OCI-LY7 (cell line): ENCODE measurements at regions not wholly inside any gene's neighbourhood (a gene's known extent, or its start where the extent isn't known, plus 50 kb on each side); places are given as distances from the start of the nearest gene placed in this dataset.

Source experiments
- BruUV-seq: library from RNA; stranded (reverse); fragments of 400-500 nt; replicated peaks from 2 replicates; lab custom pipeline; 2021; lab: Mats Ljungman, UMichigan
- CTCF ChIA-PET: fragments of 300-600 bp; sonication (Branson Sonifier 250); formaldehyde crosslinking; loops from one replicate; lab custom pipeline; 2022; ENCODE audit warnings: antibody characterized with exemption; ENCODE audit not compliant: unreplicated experiment; lab: Charles Lee
- POLR2A ChIA-PET: fragments of 300-600 bp; sonication (Branson Sonifier 250); formaldehyde crosslinking; loops from one replicate; lab custom pipeline; 2022; ENCODE audit warnings: antibody characterized with exemption; lab: Charles Lee
- DNase-seq: peaks from one replicate; pipeline ENCODE4 v3.0.0-alpha.2; 2015; ENCODE audit warnings: low spot score
- H2AFZ ChIP-seq: fragments of 200-600 bp; sonication (generic), shearing (Covaris generic); 2 replicates; pipeline ENCODE4 v1.6.1; 2014; ENCODE audit warnings: mild to moderate bottlenecking, antibody characterized with exemption, low read length, moderate library complexity
- H3K27ac ChIP-seq: fragments of 200-600 bp; sonication (generic); 2 replicates; pipeline ENCODE4 v1.5.1; 2014; ENCODE audit warnings: mixed run types, low read depth, mild to moderate bottlenecking, moderate library complexity, low read length, inconsistent platforms; ENCODE audit not compliant: poor library complexity, severe bottlenecking
- H3K36me3 ChIP-seq: fragments of 200-600 bp; sonication (generic); 2 replicates; pipeline ENCODE4 v1.6.1; 2014; ENCODE audit warnings: mild to moderate bottlenecking, antibody characterized with exemption, low read length, moderate library complexity, mixed read lengths; ENCODE audit not compliant: insufficient read depth
- H3K4me1 ChIP-seq: fragments of 200-600 bp; sonication (generic); 2 replicates; pipeline ENCODE4 v1.5.1; 2014; ENCODE audit warnings: mild to moderate bottlenecking, low read length; ENCODE audit not compliant: insufficient read depth, poor library complexity, severe bottlenecking
- H3K4me2 ChIP-seq: fragments of 200-600 bp; sonication (generic); 2 replicates; pipeline ENCODE4 v1.6.1; 2014; ENCODE audit warnings: mild to moderate bottlenecking, low read length
- H3K4me3 ChIP-seq: fragments of 200-600 bp; sonication (generic); 2 replicates; pipeline ENCODE4 v1.5.1; 2014; ENCODE audit warnings: mild to moderate bottlenecking, low read depth, low read length; ENCODE audit not compliant: poor library complexity, severe bottlenecking
- H3K79me2 ChIP-seq: fragments of 200-600 bp; sonication (generic); 2 replicates; pipeline ENCODE4 v1.6.1; 2016; ENCODE audit warnings: low read depth, mild to moderate bottlenecking, low read length, moderate library complexity, mixed read lengths; ENCODE audit not compliant: insufficient read depth
- H3K9me2 ChIP-seq: fragments of 200-600 bp; sonication (generic); 2 replicates; pipeline ENCODE4 v1.6.1; 2016; ENCODE audit warnings: mild to moderate bottlenecking, low read length, mixed read lengths; ENCODE audit not compliant: insufficient read depth
- H3K9me3 ChIP-seq: fragments of 200-600 bp; sonication (generic); 2 replicates; pipeline ENCODE4 v1.6.1; 2014; ENCODE audit warnings: mild to moderate bottlenecking, mixed run types, low read length, mixed read lengths
- H4K20me1 ChIP-seq: fragments of 200-600 bp; sonication (generic); 2 replicates; pipeline ENCODE4 v1.6.1; 2014; ENCODE audit warnings: mild to moderate bottlenecking, antibody characterized with exemption, low read length, moderate library complexity, mixed read lengths; ENCODE audit not compliant: insufficient read depth
- EZH2phosphoT487 ChIP-seq: fragments of 200-600 bp; sonication (generic); IDR thresholded peaks from 2 replicates; pipeline ENCODE4 v1.6.1; 2018; ENCODE audit warnings: low read depth, borderline replicate concordance, mild to moderate bottlenecking, mixed run types, antibody characterized with exemption, low read length, moderate library complexity, mixed read lengths
- intact Hi-C: fragments of 100-400 bp; cut with micrococcal nuclease; formaldehyde crosslinking; loops from one replicate; pipeline ENCODE4 v1.10.0; 2022; ENCODE audit not compliant: unreplicated experiment
- TF ChIP-seq, protein P1 (sequence below): fragments of 200-600 bp; sonication (generic); conservative IDR thresholded peaks from 2 replicates; pipeline ENCODE4 v1.5.1; 2014; ENCODE audit warnings: mild to moderate bottlenecking, antibody characterized with exemption, low read length, moderate library complexity, mixed read lengths

DNA sequence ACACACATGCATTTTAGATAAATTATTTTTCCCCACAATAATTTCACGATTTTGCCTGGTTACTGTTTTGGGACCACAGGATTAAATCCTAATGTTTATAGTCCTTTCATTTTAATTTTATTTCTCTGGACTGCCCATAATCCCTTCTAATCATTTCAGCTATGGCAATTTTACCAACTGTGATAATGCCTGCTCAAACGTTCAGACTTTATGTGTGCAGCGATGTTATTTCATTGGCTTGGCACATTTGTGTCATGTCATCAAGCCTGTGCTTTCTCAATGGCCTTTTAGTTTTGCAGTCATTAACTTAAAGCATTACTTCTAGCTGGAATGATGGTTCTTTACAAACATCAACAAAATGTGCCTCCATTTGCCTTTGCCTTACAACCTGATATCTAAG lies 140.6 kb upstream of the HSF2 start:
- no peaks in the 10 kb centered on the region for H3K79me2 ChIP-seq
- no peak overlapping the region for H3K4me3 ChIP-seq
- intact Hi-C loops: no loop called here
- no peaks in the 10 kb centered on the region for H3K9me2 ChIP-seq
- BruUV-seq: no TSS peak
- CTCF ChIA-PET: no interaction called here
- H4K20me1 ChIP-seq: no peaks in the 10 kb centered on the region
- no peaks in the 10 kb centered on the region for H3K9me3 ChIP-seq
- TF ChIP-seq, protein P1, sequence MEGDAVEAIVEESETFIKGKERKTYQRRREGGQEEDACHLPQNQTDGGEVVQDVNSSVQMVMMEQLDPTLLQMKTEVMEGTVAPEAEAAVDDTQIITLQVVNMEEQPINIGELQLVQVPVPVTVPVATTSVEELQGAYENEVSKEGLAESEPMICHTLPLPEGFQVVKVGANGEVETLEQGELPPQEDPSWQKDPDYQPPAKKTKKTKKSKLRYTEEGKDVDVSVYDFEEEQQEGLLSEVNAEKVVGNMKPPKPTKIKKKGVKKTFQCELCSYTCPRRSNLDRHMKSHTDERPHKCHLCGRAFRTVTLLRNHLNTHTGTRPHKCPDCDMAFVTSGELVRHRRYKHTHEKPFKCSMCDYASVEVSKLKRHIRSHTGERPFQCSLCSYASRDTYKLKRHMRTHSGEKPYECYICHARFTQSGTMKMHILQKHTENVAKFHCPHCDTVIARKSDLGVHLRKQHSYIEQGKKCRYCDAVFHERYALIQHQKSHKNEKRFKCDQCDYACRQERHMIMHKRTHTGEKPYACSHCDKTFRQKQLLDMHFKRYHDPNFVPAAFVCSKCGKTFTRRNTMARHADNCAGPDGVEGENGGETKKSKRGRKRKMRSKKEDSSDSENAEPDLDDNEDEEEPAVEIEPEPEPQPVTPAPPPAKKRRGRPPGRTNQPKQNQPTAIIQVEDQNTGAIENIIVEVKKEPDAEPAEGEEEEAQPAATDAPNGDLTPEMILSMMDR: no peak
- TF ChIP-seq EZH2phosphoT487: no peak
- H3K4me1 ChIP-seq: no peaks in the 10 kb centered on the region
- no peaks in the 10 kb centered on the region for H3K36me3 ChIP-seq
- no peak for DNase-seq
- no peak overlapping the region for H3K4me2 ChIP-seq
- H2AFZ ChIP-seq: no peak overlapping the region
- no peak overlapping the region for H3K27ac ChIP-seq
- POLR2A ChIA-PET: interaction anchor here (0.7 kb wide), 1 partner anchor 40 kb away, joined by 3 read pairs; no protein-coding TSS in a partner anchor

- Histone ChIP-seq H3K79me2 (no peaks in the 10 kb centered on the region), H3K27ac (no peak overlapping the region), H3K4me1 (no peaks in the 10 kb centered on the region), H3K36me3 (no peaks in the 10 kb centered on the region), H3K9me2 (no peaks in the 10 kb centered on the region), H2AFZ (no peak overlapping the region), H4K20me1 (no peaks in the 10 kb centered on the region), H3K4me3 (no peak overlapping the region), H3K4me2 (no peak overlapping the region), H3K9me3 (no peaks in the 10 kb centered on the region)
- intact Hi-C loops: no loop called here
- no TSS peak for BruUV-seq
- ChIA-PET CTCF (no interaction called here), POLR2A (interaction anchor here (0.5 kb wide), 2 partner anchors 152 to 297 kb away, joined by 3 read pairs; no protein-coding TSS in a partner anchor)
- TF ChIP-seq EZH2phosphoT487: no peak
- TF ChIP-seq, protein P1: no peak
- DNase-seq: no peak
Measured at GRCh38 chr6:122264557-122264956, 134.9 kb upstream of the HSF2 start.

GRCh38 chr6:122265755-122266154 lies 133.7 kb upstream of the HSF2 start:
- no peaks in the 10 kb centered on the region for H3K9me3 ChIP-seq
- intact Hi-C loops: no loop called here
- H3K36me3 ChIP-seq: no peaks in the 10 kb centered on the region
- no peaks in the 10 kb centered on the region for H4K20me1 ChIP-seq
- no peak overlapping the region for H3K4me3 ChIP-seq
- no peak for DNase-seq
- POLR2A ChIA-PET: no interaction called here
- H3K4me1 ChIP-seq: no peaks in the 10 kb centered on the region
- H3K79me2 ChIP-seq: no peaks in the 10 kb centered on the region
- H3K4me2 ChIP-seq: no peak overlapping the region
- BruUV-seq: no TSS peak
- no peak for TF ChIP-seq EZH2phosphoT487
- TF ChIP-seq, protein P1: no peak
- H3K27ac ChIP-seq: no peak overlapping the region
- CTCF ChIA-PET: no interaction called here
- H3K9me2 ChIP-seq: no peaks in the 10 kb centered on the region
- no peak overlapping the region for H2AFZ ChIP-seq
